NCI-H2107 treated with DMSO at 0.1 percent for 48 hours (cell line): ENCODE measurements at regions not wholly inside any gene's neighbourhood (a gene's known extent, or its start where the extent isn't known, plus 50 kb on each side); places are given as distances from the start of the nearest gene placed in this dataset.

Source experiments
- DNase-seq: peaks from one replicate; lab custom pipeline; 2025; ENCODE audit not compliant: unreplicated experiment; lab: John Stamatoyannopoulos, UW

DNA sequence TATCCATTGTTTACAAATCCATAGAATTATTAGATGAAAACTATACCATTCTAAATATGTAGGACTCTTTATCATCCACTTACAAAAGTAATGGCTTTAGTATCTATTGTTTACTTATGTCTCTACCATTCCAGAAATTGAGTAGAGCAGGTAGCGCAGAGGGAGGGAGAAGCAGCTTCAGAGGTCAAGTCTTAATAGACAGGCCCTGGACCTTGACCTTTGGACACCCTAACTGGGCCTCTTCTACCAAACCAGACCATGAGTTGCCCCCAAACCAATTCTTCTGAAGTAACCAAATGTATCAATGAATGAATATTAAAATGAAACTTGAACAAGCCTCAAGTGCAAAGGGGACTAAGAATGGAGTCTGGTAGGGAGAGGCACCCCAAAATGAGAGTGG is 124.9 kb upstream of the ANKRD55 start:
- DNase-seq, result no peak

DNA sequence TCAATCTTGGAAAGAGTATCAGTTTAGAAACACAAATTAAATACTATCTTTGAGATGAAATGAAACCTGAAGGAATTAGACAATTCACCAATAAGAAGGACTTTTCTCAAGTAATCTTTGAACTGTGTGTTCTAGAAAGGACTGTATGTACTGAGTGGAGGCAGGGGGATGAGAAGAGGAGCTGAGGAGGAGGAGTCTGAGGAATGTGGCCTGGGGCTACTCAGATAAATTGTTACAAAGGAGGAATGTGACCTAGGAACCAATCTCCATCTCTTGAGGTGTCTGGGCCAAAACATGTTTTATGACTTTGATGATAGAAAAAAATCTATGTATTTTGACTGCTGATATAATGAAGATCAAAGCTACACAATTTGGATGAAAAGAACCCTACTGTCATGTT is 124.3 kb upstream of the ANKRD55 start:
- no peak for DNase-seq

DNA sequence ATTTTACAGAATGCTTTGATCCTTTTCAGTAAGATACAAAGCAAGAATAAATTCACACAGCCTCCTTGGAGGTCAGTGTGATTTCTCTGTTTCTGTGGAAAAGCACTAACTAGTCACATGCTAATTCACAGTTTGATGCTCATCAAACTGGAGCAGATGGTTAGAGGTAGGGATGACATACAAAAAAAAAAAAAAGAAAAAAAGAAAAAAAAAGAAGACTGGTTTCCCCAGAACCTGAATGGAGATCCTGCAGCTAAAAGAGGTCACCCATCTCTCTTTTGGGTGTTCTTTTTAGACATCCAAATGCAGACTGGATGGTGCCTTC is 123.7 kb upstream of the ANKRD55 start:
- DNase-seq, result no peak

DNA sequence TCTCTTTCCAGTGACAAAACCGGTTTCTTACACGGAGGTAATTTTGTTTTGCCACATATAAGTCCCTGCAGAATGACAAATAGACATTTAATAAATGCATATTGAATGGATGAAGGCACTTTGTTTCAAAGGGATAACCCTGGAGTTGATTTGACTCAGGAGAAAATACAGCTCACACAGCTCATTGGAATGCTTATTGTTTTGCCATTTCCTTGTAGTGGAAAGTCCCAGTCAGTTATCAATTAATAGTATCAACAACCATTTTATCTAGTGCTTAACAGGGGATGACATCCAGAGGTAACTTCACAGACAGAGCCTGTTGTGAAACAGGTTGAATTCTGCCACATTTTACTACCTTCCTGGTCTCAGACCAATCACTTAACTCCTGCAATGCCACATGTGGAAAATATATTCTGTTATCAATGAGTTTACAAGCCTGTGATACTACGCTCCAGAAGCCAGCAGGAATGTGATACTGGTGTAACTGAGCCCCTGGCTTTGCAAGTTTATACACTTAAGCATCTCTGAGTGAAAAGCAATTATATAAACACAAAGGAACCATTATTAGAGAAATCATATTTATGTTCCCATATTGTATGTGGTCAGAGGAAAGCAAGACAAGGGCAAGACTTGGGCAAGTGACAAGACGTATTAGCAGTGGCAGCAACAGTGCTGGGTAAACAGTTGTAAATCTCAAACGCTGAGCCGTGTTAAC is 123.1 kb upstream of the ANKRD55 start:
- DNase-seq, result no peak

DNA sequence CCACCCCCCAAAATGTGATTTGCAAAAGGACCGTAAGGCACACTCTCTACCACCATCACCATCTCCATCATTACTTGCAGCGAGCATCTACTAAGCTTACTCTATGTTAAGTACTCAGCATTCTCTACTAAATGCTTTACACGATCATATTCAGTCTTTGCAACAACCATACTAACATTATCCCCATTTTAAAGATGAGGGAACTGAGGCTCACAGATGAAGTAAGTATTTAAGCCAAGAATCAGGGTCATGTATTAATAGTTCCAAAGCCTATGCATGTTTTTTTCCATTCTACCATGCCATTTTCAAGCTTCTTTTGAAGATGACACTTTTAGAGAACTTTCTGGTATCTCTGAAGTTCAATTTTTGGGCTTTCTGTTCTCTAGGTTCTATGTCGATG is 121.7 kb upstream of the ANKRD55 start:
- no peak for DNase-seq

DNA sequence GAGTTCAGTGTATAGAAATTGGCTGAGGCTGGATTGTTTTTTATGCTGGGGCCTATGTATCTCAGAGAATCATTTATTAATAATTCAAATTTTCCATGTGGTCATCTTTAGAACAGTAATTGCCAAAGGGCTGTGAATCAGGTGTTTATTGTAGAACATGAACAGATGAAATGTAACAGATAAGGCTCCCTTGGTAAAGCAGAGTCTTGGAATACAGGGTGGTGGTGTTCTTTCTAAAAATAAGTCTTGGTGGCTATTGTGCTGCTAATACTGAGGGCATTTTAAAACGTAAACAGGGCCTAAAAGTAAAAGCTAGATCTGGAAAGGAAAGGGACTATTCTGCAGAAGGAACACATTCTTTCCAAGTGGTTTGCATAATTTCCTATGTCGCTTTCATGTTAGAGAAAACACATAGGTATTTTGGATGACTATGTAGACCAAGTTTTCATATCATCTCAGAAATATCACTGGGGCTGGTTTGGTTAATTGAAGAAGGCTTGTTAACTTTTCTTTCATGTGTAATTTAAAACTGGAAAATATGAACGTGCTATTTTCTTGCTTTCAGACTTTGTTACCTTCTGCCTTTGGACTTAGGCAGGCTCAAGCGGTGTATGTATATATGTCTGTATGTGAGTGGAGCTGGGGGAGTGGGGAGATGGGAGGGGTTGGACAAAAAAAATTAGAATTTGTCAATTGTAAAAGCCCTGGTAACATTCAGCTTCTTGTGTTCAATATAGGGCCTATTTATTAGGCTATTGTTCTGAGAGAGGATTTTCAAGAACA is 119.9 kb upstream of the ANKRD55 start:
- DNase-seq, result no peak

DNA sequence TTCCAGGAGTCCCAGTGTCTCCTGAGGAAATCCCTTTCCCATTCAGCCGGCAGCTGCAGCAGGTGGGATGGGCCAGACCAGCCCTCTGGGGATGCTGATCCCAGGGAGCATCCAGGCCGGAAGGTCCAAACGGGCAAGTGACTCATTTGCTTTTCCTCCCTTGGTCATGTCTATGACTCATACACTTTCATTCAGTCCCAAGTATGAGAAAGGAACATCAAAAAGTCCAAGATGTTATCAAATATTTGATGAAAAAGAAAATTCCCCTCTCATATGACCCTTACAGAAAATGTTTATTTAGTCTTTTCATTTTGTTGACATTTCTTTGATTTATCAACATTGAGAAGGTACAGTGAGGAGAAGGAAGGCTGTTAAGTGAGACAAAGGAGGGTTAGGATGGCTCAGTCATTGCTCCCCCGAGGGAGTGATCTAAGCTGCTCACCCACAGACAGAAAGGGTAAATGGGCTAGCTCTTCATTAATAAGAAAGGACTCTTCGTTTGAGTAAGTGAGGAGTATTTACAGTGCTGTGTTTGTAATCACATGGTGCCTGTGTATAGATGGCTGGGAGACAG is 117.6 kb upstream of the ANKRD55 start:
- no peak for DNase-seq

DNA sequence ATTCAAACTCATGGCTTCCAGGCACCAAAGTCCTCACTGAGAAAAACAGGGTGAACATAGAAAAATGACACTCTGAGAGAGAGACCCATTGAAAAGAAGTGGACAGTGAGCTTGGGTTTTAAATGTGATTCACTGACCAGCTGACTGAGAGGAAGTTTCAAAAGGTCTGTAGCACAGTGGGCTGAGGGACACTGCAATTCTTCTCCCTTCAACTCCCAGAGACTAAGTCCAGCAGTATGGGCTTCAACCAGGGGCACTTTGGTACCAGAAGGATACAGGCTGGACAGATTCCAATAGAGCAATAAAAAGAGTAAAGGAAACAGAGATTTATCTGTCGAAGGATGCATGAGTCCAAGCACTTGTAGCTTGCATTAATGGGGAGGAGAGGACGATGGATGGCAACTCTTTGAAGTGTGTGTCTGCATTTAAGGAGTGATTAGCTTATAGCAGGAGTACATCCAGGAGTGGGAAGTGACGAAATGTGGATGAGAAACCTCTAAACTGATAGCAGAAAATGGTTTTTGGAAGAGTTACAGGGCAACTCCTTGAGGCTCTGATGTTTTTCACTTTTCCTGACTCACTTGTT is 117.0 kb upstream of the ANKRD55 start:
- DNase-seq, result no peak

DNA sequence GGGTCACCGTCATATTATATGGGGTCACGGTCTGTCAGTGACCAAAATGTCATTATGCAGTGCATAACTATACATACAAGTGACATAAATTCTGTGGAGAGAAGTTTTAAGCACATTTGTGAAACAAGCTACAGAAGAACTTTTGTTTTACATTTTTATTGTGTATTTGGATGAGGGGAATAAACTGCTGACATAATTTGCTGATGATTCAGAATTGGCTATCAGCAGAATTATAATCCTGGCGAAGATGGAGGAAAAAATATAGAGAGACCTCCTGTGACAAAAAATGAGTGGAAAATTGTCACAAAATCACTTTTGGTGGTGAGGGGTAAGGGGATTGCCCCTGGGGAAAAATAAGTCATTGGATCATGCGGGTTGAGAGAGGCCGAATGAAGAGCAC is 116.3 kb upstream of the ANKRD55 start:
- DNase-seq, result no peak

DNA sequence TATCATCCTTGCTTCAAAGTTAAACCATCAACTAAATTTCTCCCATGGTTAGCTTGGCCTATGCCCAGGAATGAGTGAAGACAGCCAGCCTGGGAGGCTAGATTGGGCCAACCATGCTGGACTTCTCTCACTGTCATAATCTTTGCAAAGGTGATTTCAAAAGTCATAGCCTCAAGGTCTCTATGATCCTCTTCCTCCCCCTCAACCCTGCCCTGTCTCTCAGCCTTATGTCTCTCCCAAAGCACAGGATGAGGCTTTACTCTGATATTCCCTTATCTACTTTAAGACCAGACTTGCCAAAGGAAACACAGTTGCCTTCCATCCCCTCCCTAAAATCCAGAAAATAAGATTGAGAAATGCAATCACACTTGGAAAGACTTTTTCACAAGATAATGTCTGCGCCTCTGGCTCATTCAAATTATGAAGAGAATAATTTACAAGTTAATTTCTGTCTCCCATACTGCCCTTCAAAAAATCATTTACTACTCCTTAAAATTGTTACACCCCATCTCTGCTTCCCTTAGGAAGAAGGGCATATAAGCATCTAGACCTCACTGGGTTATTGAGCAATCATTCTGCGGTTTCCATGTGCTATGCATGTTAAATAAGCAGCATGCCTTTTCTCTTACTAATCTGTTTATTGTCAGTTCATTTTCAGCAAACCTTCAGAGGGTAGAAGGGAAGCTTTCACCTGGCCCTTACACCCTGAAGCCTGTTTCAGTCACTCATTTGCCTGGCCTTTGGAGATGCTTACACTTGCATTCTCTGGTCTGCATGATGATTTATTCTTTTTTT is 113.8 kb upstream of the ANKRD55 start:
- no peak for DNase-seq

DNA sequence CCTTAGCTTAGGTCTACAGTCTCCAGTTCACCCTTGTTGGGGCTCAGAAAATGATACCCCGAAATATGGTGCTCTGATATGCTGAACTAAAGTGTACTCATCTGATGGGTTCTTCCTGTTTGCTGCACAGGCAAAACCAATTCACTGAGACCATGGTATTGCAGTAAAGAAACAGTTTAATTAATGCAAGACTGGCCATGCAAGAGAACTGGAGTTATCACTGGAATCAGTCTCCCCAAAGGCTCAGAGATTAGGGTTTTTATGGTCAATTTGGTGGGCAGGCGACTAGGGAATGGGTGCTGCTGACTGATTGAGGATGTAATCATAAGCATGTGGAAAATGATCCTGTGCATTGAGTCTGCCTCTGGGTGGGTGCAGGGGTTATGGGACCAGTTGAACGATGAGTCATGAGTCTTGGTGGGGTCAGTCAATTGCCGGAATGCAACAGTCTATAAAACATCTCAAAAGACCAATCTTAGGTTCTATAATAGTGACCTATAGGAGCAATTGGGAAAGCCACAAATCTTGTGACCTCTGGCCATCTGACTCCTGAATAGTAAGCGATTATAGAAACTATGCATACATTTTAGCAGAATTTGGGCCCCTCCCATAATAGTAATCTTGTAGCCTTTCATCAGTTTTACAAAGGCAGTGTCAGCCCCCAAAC is 113.0 kb upstream of the ANKRD55 start:
- DNase-seq, result no peak

DNA sequence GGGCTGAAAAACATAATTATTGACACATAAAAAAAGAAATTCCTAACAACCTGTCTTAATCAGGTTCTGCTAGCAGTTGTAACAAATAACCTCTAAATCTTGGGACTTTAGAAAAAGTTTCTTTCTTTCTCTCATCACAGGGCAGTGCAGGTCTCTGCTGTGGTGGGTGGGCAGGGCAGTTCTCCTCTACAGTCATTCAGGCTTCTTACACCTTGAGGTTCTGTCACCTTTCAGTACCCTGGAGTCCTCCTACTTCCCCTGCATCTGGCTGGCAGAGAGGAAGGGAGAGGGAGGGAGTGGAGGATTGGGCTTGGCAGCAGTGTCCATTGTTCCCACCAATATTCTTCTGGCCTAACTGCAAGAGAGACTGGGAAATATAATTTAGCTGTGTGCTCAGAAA is 112.2 kb upstream of the ANKRD55 start:
- DNase-seq, result no peak

DNA sequence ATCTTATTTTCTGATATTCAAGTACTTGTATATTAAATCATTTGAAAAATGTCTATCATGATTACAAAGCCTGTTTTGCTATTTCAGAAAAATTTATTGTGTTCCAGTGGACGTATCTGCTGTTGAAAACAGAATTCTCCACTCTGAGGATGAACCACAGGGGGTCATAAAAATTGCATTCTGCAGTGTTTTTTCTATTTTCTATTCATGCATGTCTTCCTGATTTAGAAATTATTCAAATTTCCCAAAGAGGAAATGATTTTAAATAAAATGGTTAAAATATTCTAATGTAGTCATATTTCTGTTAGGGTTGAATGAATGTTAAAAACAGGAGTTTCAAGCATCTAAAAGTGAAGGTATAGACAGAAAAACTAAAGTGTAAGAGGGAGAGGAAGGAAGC is 111.5 kb upstream of the ANKRD55 start:
- no peak for DNase-seq

DNA sequence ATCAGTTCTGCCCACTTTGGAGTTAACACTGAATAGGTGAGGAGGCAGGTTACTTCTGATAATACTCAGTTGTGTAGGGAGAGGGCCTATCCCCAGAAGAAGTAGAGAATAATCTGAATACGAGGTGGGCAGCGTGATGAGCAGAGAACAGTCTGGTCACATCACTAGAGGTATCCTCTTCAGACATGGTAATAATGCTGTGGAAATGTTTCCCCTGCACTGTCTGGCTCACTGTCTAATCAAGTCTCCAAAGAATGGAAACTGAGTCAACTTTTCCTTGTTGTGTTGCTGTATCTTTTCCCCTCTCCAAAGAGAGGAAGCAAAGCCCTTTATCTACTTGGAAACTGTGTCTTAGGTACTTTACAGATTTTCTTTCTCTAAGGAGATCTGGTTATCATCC is 110.9 kb upstream of the ANKRD55 start:
- DNase-seq, result no peak

DNA sequence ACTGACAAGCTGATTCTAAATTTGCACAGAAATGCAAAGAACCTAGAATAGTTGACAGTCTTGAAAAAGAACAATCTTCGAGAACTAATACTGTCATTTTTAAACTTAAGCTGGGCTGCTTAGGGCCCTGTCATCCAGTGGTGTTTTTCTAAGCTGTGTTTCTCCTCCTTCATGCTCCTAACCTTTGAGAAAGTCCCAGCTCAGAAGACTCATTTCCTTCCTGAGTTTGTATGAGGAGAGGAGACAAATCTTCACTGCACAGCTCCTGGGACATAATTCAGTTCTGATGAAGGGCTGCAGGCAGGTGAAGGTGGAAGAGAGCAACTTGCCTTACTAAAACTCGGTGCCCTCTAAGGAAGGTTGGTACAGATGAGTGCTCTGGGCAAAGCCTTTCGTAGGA is 109.5 kb upstream of the ANKRD55 start:
- no peak for DNase-seq

DNA sequence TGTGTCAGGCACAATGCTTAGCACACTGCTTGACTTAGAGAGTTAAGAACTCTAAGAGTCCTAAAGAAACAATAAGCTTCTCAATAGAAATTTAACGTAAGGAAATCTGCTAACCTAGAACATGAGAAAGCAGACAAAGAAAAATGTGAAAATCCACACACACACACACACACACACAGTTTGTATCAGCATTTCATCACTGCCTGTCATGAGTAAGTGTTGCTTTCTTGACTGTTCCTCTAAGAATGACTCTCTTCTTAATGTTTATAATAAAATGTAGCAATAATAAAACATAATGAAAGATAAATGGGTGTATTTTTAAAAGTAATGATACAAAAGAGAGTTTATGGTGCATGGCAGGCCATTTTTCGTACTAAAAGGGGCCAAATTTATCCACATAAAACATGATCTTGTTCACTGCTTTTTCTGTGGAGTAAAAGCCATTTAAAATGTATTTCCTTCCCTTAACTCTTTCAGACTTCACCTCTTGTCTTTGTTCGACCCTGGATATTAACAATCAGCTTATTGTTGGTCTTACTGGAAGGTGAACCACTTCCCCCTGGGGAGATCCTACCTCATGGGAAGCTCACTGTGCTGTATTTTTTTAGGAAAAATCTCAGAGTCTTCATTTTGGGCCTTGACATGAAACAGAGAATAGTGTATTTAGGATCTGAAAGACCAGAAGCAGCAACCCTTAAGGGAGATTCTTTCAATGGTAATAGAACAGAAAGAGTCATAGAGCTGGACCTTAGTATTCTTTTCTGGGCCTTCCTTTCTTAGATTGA is 107.3 kb upstream of the ANKRD55 start:
- no peak for DNase-seq

DNA sequence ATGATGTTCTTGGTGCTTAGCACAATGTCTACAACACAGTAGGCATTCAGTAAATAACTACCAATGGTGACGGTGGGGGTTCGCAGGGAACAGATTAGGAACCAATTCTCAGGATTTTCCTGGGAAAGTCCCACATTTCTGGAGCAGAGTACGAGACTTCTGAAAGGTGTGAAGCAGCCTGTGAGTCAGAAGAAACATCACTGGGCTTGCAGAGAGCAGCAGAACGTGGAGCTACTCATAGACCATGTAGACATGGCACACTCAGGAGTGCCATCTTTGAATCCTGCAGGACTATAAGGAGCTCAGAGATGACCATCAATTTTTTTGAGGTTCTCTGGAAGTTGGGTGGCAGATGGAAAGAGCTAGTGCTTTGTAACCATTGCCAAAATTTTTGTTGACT is 106.6 kb upstream of the ANKRD55 start:
- DNase-seq, result no peak

DNA sequence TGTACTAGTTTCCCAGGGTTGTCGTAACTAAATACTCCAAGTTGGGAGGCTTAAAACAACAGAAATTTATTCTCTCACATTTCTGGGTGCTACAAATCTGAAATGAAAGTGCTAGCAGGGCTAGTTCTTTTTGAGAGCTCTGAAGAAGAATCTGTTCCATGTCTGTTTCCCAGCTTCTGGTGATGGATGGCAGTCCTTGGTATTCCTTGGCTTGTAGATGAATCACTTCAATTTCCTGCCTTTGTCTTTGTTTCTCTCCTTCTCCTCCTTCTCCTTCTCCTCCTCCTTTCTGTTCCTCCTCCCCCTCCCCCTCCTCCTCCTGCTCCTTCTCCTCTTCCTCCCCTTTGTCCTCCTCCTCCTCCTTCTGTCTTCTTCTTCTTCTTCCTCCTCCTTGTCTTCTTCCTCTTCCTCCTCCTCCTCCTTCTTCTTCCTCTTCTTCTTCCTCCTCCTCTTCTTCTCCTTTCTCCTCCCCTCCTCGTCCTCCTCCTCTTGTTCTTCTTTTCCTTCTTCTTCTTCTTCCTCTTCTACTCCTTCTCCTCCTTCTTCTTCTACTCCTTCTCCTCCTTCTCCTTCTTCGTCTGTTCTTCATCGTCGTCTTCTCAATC is 104.7 kb upstream of the ANKRD55 start:
- no peak for DNase-seq

DNA sequence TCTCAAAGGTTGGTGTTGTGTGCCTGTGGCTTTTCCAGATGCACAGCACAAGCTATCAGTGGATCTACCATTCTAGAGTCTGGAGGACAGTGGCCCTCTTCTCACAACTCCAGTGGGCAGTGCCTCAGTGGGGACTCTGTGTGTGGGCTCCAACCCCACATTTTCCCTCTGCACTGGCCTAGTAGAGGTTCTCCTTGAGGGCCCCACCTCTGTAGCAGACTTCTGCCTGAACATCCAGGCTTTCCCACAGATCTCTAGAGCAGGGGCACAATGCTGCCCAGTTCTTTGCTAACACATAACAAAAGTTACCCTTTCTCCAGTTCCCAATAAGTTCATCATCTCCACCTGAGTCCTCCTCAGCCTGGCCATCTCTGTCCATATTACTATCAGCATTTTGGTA is 102.1 kb upstream of the ANKRD55 start:
- no peak for DNase-seq

DNA sequence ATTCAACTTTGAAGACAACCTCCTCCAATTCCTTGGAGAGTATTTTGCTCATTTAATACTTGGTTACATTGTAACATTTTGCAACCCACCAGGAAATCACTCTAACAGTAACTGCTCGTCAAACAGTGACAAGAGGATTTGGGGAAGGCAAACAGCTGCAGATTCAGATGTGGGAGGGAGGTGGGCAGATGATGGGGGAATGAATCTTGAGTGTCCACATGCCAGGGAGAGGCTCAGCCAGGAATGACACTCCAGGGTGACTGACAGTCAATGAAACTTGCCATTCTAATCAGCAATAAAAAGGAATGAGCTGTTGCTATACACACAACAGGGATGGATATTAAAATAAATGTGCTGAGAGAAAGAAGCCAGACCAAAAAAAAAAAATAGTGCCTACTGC is 97.7 kb upstream of the ANKRD55 start:
- DNase-seq, result no peak
